ENCODE measurements at regions not wholly inside any gene's neighbourhood (a gene's known extent, or its start where the extent isn't known, plus 50 kb on each side); places are given as distances from the start of the nearest gene placed in this dataset.

DNA sequence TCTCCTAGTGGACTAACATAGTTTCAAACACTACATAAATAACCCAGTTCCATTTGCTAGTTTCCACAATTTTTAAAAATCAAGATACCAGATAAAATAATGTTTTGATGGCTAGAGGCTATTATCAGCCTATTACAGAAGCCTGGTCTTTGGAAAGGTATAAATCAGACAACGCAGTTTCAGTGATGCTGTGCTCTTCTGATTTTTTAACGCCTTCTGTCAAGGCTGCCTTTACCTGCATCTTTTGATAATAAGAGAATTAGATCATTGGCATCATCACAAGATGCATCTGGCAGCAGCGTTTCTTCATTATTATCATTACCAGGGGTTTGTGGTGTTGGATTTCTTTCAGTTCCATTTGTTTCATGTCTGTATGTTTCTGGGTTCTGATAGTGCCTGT lies 268.7 kb downstream of the MTX2 start:
- TF ChIP-seq, protein P1, sequence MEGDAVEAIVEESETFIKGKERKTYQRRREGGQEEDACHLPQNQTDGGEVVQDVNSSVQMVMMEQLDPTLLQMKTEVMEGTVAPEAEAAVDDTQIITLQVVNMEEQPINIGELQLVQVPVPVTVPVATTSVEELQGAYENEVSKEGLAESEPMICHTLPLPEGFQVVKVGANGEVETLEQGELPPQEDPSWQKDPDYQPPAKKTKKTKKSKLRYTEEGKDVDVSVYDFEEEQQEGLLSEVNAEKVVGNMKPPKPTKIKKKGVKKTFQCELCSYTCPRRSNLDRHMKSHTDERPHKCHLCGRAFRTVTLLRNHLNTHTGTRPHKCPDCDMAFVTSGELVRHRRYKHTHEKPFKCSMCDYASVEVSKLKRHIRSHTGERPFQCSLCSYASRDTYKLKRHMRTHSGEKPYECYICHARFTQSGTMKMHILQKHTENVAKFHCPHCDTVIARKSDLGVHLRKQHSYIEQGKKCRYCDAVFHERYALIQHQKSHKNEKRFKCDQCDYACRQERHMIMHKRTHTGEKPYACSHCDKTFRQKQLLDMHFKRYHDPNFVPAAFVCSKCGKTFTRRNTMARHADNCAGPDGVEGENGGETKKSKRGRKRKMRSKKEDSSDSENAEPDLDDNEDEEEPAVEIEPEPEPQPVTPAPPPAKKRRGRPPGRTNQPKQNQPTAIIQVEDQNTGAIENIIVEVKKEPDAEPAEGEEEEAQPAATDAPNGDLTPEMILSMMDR (IDR thresholded peaks at IDR 0.05): no peak
- TF ChIP-seq POLR2A (IDR thresholded peaks at IDR 0.05): no peak

All from Peyer's patch (tissue), 4 donors.